H1 (cell line): ENCODE measurements at regions not wholly inside any gene's neighbourhood (a gene's known extent, or its start where the extent isn't known, plus 50 kb on each side); places are given as distances from the start of the nearest gene placed in this dataset.

Experiments
- CTCF ChIA-PET: fragments of 300-600 bp; sonication (Branson Sonifier 250); formaldehyde crosslinking; loops from one replicate; lab custom pipeline; 2021; ENCODE audit not compliant: partially characterized antibody; lab: Charles Lee
- POLR2A ChIA-PET: fragments of 300-600 bp; sonication (Branson Sonifier 250); formaldehyde crosslinking; loops from one replicate; lab custom pipeline; 2021; ENCODE audit warnings: inconsistent platforms; ENCODE audit not compliant: partially characterized antibody; lab: Charles Lee
- DNase-seq, 2 experiments: peaks; one replicate each; pipeline versions ENCODE4 v3.0.0 to v3.0.0-alpha.2; 2010 to 2022; ENCODE audit warnings: low spot score in 2 of 2, low read depth in 1 of 2, mixed read lengths in 1 of 2
- FAIRE-seq: peaks from 2 replicates; lab custom pipeline; 2011; peaks lifted over from hg19 to GRCh38; lab: Jason Lieb, UNC
- H2AFZ ChIP-seq: 2 replicates; pipeline ENCODE4 v1.8.1; 2012; ENCODE audit warnings: low read length, inconsistent platforms
- H2AK5ac ChIP-seq: 2 replicates; pipeline ENCODE4 v1.6.1; 2013; ENCODE audit warnings: low read depth, low read length
- H2BK120ac ChIP-seq: replicated peaks from 2 replicates; pipeline ENCODE3; 2013; ENCODE audit warnings: low read depth, low read length, inconsistent platforms
- H2BK12ac ChIP-seq: 2 replicates; pipeline ENCODE4 v1.6.1; 2013; ENCODE audit warnings: low read depth, low read length
- H2BK15ac ChIP-seq: 2 replicates; pipeline ENCODE4 v1.6.1; 2013; ENCODE audit warnings: low read length
- H2BK20ac ChIP-seq: 2 replicates; pipeline ENCODE4 v1.6.1; 2013; ENCODE audit warnings: low read length
- H2BK5ac ChIP-seq: 2 replicates; pipeline ENCODE4 v1.6.1; 2013; ENCODE audit warnings: low read depth, low read length
- H3K14ac ChIP-seq: 2 replicates; pipeline ENCODE4 v1.6.1; 2013; ENCODE audit warnings: inconsistent platforms; ENCODE audit not compliant: insufficient read length
- H3K18ac ChIP-seq: 2 replicates; pipeline ENCODE4 v1.6.1; 2013; ENCODE audit warnings: low read length; ENCODE audit errors: extremely low read depth
- H3K23ac ChIP-seq: 2 replicates; pipeline ENCODE4 v1.6.1; 2013; ENCODE audit warnings: inconsistent platforms; ENCODE audit not compliant: insufficient read length
- H3K23me2 ChIP-seq: 2 replicates; pipeline ENCODE4 v1.6.1; 2013; ENCODE audit warnings: low read depth, low read length
- H3K27ac ChIP-seq: 2 replicates; pipeline ENCODE4 v1.6.1; 2011; ENCODE audit warnings: low read depth, low read length, inconsistent platforms
- H3K27me3 ChIP-seq, 4 experiments: replicated peaks in 1 of 4; 1 replicate in 1 of 4; 2 replicates in 3 of 4; pipeline versions ENCODE4 v1.6.1 to v1.8.1; 2011 to 2013; ENCODE audit warnings: low read length in 3 of 4, mild to moderate bottlenecking in 3 of 4, inconsistent platforms in 2 of 4, mixed read lengths in 2 of 4, moderate library complexity in 1 of 4; ENCODE audit not compliant: control insufficient read depth in 3 of 4, insufficient read depth in 3 of 4; ENCODE audit errors: extremely low read depth in 1 of 4
- H3K36me3 ChIP-seq, 4 experiments: 2 replicates each; pipeline versions ENCODE4 v1.6.1 to v1.8.1; 2011 to 2013; ENCODE audit warnings: mild to moderate bottlenecking in 4 of 4, low read length in 3 of 4, moderate library complexity in 2 of 4, control low read depth in 1 of 4, inconsistent platforms in 1 of 4; ENCODE audit not compliant: insufficient read depth in 4 of 4, control insufficient read depth in 2 of 4
- H3K4ac ChIP-seq: replicated peaks from 2 replicates; pipeline ENCODE3; 2013; ENCODE audit warnings: low read length, low read depth, mixed read lengths, inconsistent platforms; ENCODE audit not compliant: insufficient read length
- H3K4me1 ChIP-seq, 4 experiments: replicated peaks in 1 of 4; 1 replicate in 1 of 4; 2 replicates in 3 of 4; pipeline versions ENCODE4 v1.6.1 to v1.8.1; 2011 to 2013; ENCODE audit warnings: low read length in 3 of 4, inconsistent platforms in 2 of 4, mixed read lengths in 1 of 4; ENCODE audit not compliant: insufficient read depth in 4 of 4, control insufficient read depth in 3 of 4
- H3K4me2 ChIP-seq, 2 experiments: 2 replicates each; pipeline versions ENCODE4 v1.6.1 to v1.8.1; 2011 to 2013; ENCODE audit warnings: low read depth in 2 of 2, low read length in 2 of 2, control low read depth in 1 of 2, inconsistent platforms in 1 of 2, mild to moderate bottlenecking in 1 of 2; ENCODE audit not compliant: insufficient read depth in 1 of 2
- H3K4me3 ChIP-seq, 4 experiments: fragments of 200-600, 300-600 bp in 1 of 4; sonication (generic), shearing (Covaris generic), sonication (Bioruptor Twin) in 1 of 4; 2 replicates each; pipeline versions ENCODE4 v1.5.1 to v1.8.1; 2011 to 2016; ENCODE audit warnings: low read length in 4 of 4, low read depth in 3 of 4, control low read depth in 2 of 4, inconsistent platforms in 2 of 4, mild to moderate bottlenecking in 2 of 4, mixed read lengths in 1 of 4, moderate library complexity in 1 of 4; ENCODE audit not compliant: insufficient read depth in 2 of 4; ENCODE audit errors: extremely low read depth in 1 of 4
- H3K56ac ChIP-seq: replicated peaks from 2 replicates; pipeline ENCODE3; 2013; ENCODE audit warnings: low read depth, mild to moderate bottlenecking, mixed read lengths, low read length, inconsistent platforms; ENCODE audit not compliant: insufficient read length
- H3K79me1 ChIP-seq: 2 replicates; pipeline ENCODE4 v1.6.1; 2013; ENCODE audit warnings: low read depth, low read length, control low read depth
- H3K79me2 ChIP-seq, 2 experiments: 2 replicates each; pipeline versions ENCODE4 v1.6.1 to v1.8.1; 2012 to 2013; ENCODE audit warnings: low read length in 2 of 2, mild to moderate bottlenecking in 2 of 2, inconsistent platforms in 1 of 2; ENCODE audit not compliant: insufficient read depth in 2 of 2, control insufficient read depth in 1 of 2
- H3K9ac ChIP-seq, 4 experiments: replicated peaks in 1 of 4; 1 replicate in 1 of 4; 2 replicates in 3 of 4; pipeline versions ENCODE4 v1.6.1 to v1.8.1; 2011 to 2013; ENCODE audit warnings: low read depth in 3 of 4, low read length in 3 of 4, control low read depth in 2 of 4, mild to moderate bottlenecking in 2 of 4, moderate library complexity in 2 of 4, inconsistent platforms in 1 of 4; ENCODE audit errors: extremely low read depth in 1 of 4
- H3K9me3 ChIP-seq, 2 experiments: 2 replicates each; pipeline versions ENCODE4 v1.6.1 to v1.8.1; 2012 to 2013; ENCODE audit warnings: mild to moderate bottlenecking in 2 of 2, moderate library complexity in 2 of 2, control low read depth in 1 of 2, inconsistent platforms in 1 of 2, low read depth in 1 of 2, low read length in 1 of 2, mixed read lengths in 1 of 2; ENCODE audit not compliant: insufficient read depth in 2 of 2
- H4K20me1 ChIP-seq, 2 experiments: replicated peaks in 1 of 2; 2 replicates each; pipeline versions ENCODE3 to v1.8.1; 2011 to 2013; ENCODE audit warnings: inconsistent platforms in 2 of 2, low read length in 2 of 2, mild to moderate bottlenecking in 1 of 2; ENCODE audit not compliant: insufficient read depth in 2 of 2, control insufficient read depth in 1 of 2
- H4K5ac ChIP-seq: 2 replicates; pipeline ENCODE4 v1.6.1; 2013; ENCODE audit warnings: low read length, low read depth, mixed read lengths, inconsistent platforms; ENCODE audit not compliant: insufficient read length
- H4K8ac ChIP-seq: 2 replicates; pipeline ENCODE4 v1.8.0; 2013; ENCODE audit warnings: mild to moderate bottlenecking, moderate library complexity, low read length, inconsistent platforms; ENCODE audit not compliant: insufficient read depth; ENCODE audit errors: extremely low read depth
- H4K91ac ChIP-seq: replicated peaks from 2 replicates; pipeline ENCODE3; 2013; ENCODE audit warnings: low read length, mixed read lengths, inconsistent platforms; ENCODE audit not compliant: insufficient read length
- KDM4A ChIP-seq: IDR thresholded peaks from one replicate; pipeline ENCODE4 v1.7.1; 2012; ENCODE audit warnings: low read depth, mild to moderate bottlenecking, moderate library complexity, low read length, inconsistent platforms; ENCODE audit not compliant: severe bottlenecking
- SIRT6 ChIP-seq: IDR thresholded peaks from one replicate; pipeline ENCODE4 v1.7.1; 2012; ENCODE audit warnings: low read length, inconsistent platforms
- SP1 ChIP-seq: IDR thresholded peaks from 2 replicates; pipeline ENCODE4 v1.6.1; 2011; ENCODE audit warnings: low read depth, low read length
- SRF ChIP-seq: IDR thresholded peaks from 2 replicates; pipeline ENCODE4 v1.6.1; 2011; ENCODE audit warnings: mild to moderate bottlenecking, low read depth, low read length, moderate library complexity
- TEAD4 ChIP-seq: IDR thresholded peaks from 2 replicates; pipeline ENCODE4 v1.6.1; 2012; ENCODE audit warnings: low read depth, low read length, inconsistent platforms, mixed read lengths
- WGBS, 2 experiments: shearing (Covaris generic) in 1 of 2; methylation state at CpG; one replicate each; pipeline versions ENCODE4 v1.1.6 to v1.1.7; 2013 to 2015; ENCODE audit warnings: low lambda C conversion rate in 2 of 2, mixed read lengths in 2 of 2, inconsistent platforms in 1 of 2, low coverage in 1 of 2, missing lambda C conversion rate in 1 of 2; ENCODE audit not compliant: insufficient replicate concordance in 2 of 2, insufficient coverage in 1 of 2, insufficient read length in 1 of 2; ENCODE audit errors: extremely low coverage in 1 of 2, missing lambda C conversion rate in 1 of 2; 5-methylcytosine and 5-hydroxymethylcytosine counted together

DNA sequence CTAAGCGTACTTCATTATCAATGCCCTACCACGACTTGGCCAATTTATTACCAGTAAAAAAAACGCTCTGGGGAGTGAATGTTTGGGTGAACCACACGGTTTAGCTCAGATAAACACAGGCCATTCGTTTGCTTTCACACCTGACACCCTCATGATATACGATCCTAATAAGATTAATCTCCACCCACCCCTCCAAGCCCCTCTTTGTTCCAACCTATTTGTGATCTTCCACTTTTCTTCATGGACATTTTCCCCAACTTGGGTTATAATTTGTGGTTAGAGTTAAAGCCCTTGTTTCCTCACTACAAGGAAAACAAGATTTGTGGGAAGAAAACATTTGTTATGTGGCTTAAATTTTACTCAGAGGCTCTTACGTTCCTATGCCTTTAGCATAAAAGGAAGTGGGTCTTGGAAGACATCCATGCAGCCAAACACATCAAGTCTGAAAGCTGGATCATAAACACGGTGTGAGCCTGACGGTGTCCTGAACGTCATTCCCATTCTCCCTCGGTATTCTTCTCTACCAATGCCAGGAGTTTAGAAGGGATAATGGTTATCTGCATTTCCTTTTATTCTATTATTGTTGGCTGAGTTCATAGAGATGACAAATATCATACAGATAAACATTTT lies 518.9 kb downstream of the NR2F2 start:
- FAIRE-seq = no peak
- POLR2A ChIA-PET = no interaction called here
- no peak overlapping the region for H3K23ac ChIP-seq
- H2BK20ac ChIP-seq = no peak overlapping the region
- TF ChIP-seq SIRT6 (no peak), TEAD4 (no peak), KDM4A (no peak), SRF (no peak), SP1 (no peak)
- TF ChIP-seq, all 59 proteins: peak for 0
- no peaks in the 10 kb centered on the region for H3K79me1 ChIP-seq
- H2BK15ac ChIP-seq = no peak overlapping the region
- no peak overlapping the region for H3K14ac ChIP-seq
- DNase-seq = no peak
- H2AK5ac ChIP-seq = no peak overlapping the region
- no peak overlapping the region for H4K5ac ChIP-seq
- H3K36me3 ChIP-seq = no peaks in the 10 kb centered on the region
- no peaks in the 10 kb centered on the region for H3K79me2 ChIP-seq
- H2BK12ac ChIP-seq = no peak overlapping the region
- H4K20me1 ChIP-seq = no peaks in the 10 kb centered on the region
- no peaks in the 10 kb centered on the region for H3K9me3 ChIP-seq
- no peaks in the 10 kb centered on the region for H3K4me1 ChIP-seq
- H3K56ac ChIP-seq = no peak overlapping the region
- H3K4me3 ChIP-seq = no peak overlapping the region
- H3K4ac ChIP-seq = no peak overlapping the region
- no peak overlapping the region for H3K18ac ChIP-seq
- no peak overlapping the region for H2AFZ ChIP-seq
- H3K4me2 ChIP-seq = no peak overlapping the region
- no peak overlapping the region for H4K91ac ChIP-seq
- CTCF ChIA-PET = interaction anchor here (0.5 to 1.0 kb wide), 2 partner anchors 122 to 232 kb away, joined by 3 to 4 read pairs; no protein-coding TSS in a partner anchor
- H3K23me2 ChIP-seq = no peaks in the 10 kb centered on the region
- no peak overlapping the region for H2BK120ac ChIP-seq
- no peak overlapping the region for H2BK5ac ChIP-seq
- H3K27ac ChIP-seq = no peak overlapping the region
- H3K27me3 ChIP-seq = no peaks in the 10 kb centered on the region
- 86% methylated on average over 11 of the region's 11 CpGs; no CpG with 5 or more reads in 1 of the 2 experiments for WGBS, 2 experiments
- H4K8ac ChIP-seq = no peak overlapping the region
- H3K9ac ChIP-seq = no peak overlapping the region
